Right ventricle myocardium superior (tissue), 1 donor: ENCODE measurements at regions not wholly inside any gene's neighbourhood (a gene's known extent, or its start where the extent isn't known, plus 50 kb on each side); places are given as distances from the start of the nearest gene placed in this dataset.
A peak's percentile ranks its signal among the peaks of the same experiment; 100 is the strongest.
"Not testable (repeated sequence)": the region's sequence is repeated elsewhere in the genome, so short reads cannot be mapped to it uniquely, and the experiment has no call there.

Experiments
- ATAC-seq: fragments of 200-7000 bp; cut with Tn5 transposase; one replicate; pipeline ENCODE4 v1.9.1; 2020; ENCODE audit warnings: mild to moderate bottlenecking; ENCODE audit not compliant: poor library complexity
- DNase-seq: peaks from one replicate; pipeline ENCODE4 v3.0.0-alpha.2; 2020
- intact Hi-C: fragments of 100-400 bp; cut with DNase I; formaldehyde crosslinking; loops from one replicate; pipeline ENCODE4 v1.11.2; 2022
- donor health status: DM: no; HTN: yes; CAD: no; lungs with severe emphysema.

GRCh38 chr18:64840911-64841701 lies 692.2 kb upstream of the LINC00305 start:
- no peak for DNase-seq
- intact Hi-C loops = no loop called here
- ATAC-seq = no peak

DNA sequence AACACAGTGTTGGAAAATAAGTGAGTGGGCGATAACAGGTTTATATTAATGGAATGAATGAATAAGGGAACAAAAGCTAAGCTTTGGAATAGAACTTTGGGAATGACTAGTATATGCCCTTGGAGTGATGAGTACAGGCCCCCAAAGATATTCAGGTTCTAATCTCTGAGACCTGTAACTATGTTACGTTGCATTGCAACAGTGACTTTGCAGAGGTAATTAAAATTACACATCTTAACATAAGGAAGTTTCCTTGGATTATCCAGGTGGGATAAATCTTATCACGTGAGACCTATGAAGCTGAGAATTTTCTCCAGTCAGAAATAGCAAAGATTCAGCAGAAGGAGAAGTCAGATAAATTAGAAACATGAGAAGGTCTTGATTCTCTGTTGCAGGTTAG lies 661.5 kb upstream of the LINC00305 start:
- DNase-seq (no peak), ATAC-seq (no peak)
- intact Hi-C loops = no loop called here

- DNase-seq (no peak), ATAC-seq (no peak)
- intact Hi-C loops = no loop called here
Measured at GRCh38 chr18:64809801-64810200, 660.9 kb upstream of the LINC00305 start.

DNA sequence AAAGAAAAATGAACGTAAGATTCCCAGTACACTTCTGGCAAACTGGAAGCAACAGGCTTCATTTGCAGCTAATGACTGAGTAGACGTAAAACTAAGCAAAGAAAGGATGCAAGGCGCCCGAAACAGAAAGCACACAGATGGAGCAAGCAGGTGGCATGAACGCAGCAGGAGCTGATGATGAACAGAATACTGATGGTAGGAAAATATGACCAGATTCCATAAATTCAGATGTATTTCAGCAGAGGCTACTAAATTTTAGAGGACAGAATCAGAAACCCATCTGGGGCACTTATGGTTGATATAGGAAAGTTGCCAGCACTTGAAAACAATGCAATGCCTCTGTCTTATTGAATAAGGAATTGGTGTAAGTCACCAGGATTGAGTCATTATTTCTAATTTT lies 658.7 kb upstream of the LINC00305 start:
- no peak for DNase-seq
- ATAC-seq = no peak
- intact Hi-C loops = no loop called here

DNA sequence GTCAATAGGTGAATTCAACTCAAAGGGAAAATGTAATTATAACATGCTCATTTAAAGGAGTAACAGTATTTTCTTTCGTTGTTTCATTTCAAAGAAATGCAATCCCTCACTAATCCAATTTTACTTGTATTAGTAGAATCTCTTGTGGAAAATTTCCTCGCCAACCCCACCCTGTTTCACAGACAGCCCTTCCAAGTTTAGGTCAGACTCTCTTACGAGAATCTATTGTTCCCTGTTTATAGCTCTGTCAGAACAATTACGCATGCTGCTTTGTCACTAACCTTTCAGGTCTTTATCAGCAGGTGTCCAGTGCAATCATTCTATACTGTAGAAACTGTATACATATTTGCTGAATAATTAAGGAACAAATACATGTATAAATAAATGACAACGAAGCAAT lies 657.8 kb upstream of the LINC00305 start:
- DNase-seq = no peak
- intact Hi-C loops = no loop called here
- no peak for ATAC-seq

GRCh38 chr18:64806232-64806631 lies 657.3 kb upstream of the LINC00305 start:
- DNase-seq (no peak), ATAC-seq (no peak)
- intact Hi-C loops = no loop called here

- no peak for ATAC-seq
- intact Hi-C loops = no loop called here
- DNase-seq = no peak
Measured at GRCh38 chr18:64803471-64803870, 654.6 kb upstream of the LINC00305 start.

- intact Hi-C loops = no loop called here
- ATAC-seq = no peak
- no peak for DNase-seq
Measured at GRCh38 chr18:64800151-64800550, 651.3 kb upstream of the LINC00305 start.

- ATAC-seq (no peak), DNase-seq (no peak)
- intact Hi-C loops = no loop called here
Measured at GRCh38 chr18:64799376-64799775, 650.5 kb upstream of the LINC00305 start.

GRCh38 chr18:64791236-64791635 lies 642.3 kb upstream of the LINC00305 start:
- intact Hi-C loops = no loop called here
- DNase-seq = no peak
- ATAC-seq = no peak

DNA sequence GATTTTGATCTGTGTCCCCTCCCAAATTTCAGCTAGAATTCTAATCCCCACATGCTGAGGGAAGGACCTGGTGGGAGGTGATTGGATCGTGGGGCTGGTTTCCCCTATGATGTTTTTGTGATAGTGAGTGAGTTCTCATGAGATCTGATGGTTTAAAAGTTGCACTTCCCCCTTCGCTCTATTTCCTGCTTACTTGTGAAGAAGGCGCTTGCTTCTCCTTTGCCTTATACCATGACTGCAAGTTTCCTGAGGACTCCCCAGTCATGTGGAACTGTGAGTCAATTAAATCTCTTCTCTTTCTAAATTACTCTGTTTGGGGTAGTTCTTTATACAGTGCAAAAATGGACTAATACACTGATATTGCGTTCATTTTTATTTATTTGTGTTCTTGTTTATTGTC lies 636.8 kb upstream of the LINC00305 start:
- DNase-seq = no peak
- intact Hi-C loops = no loop called here
- no peak for ATAC-seq

DNA sequence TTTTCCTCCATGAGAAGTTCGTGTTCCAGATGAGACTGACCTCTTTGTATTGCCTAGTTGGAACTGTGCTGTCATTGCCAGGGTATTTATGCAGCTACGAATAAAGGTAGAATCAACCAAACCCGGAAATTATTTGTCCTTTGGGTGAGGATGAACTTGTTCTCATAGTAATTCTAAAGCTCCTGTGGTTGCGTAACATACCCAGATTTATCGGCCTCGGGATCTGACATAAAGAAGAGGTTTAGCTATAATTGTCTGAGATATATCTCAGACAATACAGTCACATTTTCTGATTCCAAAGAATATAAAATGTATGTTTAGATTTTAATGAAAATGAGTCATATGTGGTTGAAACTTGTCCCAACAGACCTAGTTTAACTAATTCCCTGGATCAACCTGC lies 628.7 kb upstream of the LINC00305 start:
- DNase-seq (no peak), ATAC-seq (no peak)
- intact Hi-C loops = no loop called here

DNA sequence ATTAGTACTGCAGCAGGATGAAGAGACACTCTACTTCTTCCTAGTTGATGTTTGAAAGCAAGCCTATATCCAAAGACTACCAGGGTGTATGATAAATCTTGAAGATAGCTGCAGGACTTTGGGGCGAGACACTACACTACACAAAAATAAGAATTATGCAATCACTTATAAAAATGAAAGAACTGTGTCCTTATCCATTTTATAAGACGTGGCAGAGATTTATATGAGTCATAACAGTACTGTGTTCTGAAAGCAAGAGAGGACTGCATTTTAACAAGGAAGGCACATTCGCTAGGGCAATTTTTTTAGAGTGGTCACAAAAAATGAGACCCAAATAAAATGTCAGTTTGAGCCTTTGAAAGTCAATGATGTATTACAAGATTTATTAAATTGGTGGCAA lies 617.0 kb upstream of the LINC00305 start:
- no peak for ATAC-seq
- DNase-seq = no peak
- intact Hi-C loops = no loop called here

GRCh38 chr18:64752707-64753106 lies 603.8 kb upstream of the LINC00305 start:
- no peak for ATAC-seq
- intact Hi-C loops = no loop called here
- DNase-seq = no peak

DNA sequence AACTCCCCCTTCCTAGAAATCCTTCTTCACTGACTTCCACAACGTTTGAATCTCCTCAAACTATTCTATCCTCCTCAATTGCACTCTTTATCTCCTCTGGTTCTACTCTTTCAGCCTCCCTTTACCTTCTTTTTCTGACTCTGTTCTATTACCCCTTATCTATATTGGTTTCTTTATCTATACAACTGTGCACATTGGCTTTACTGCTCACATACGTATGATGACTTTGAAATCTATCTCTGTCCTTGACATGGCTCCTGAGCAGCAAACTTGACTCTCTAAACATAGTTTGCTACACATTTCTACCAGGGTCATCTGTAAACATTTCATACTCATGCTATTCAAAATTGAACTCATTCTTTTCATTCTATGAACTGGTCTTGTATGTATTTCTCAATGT lies 601.0 kb upstream of the LINC00305 start:
- intact Hi-C loops = no loop called here
- no peak for DNase-seq
- no peak for ATAC-seq

GRCh38 chr18:64747803-64748202 lies 598.9 kb upstream of the LINC00305 start:
- intact Hi-C loops = no loop called here
- ATAC-seq = no peak
- DNase-seq = no peak

DNA sequence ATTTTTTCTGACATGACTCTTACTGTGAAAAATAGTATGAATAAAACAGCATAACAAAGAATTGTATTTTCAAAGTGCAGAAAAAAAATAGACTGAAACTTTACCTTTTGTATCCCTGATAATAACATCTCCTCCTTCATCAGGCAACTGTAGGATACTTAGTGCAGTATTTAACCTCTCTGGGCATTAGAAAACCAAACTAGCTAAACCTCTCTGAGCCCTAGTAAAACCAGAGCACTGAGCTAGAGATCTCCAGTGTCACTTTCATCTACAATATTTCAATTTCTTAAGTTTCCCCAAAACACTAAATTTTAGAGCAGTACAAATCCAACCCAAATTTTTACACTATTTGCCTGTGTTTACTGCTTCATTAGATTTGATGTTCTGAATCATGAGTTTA lies 594.0 kb upstream of the LINC00305 start:
- no peak for DNase-seq
- intact Hi-C loops = no loop called here
- ATAC-seq = no peak

DNA sequence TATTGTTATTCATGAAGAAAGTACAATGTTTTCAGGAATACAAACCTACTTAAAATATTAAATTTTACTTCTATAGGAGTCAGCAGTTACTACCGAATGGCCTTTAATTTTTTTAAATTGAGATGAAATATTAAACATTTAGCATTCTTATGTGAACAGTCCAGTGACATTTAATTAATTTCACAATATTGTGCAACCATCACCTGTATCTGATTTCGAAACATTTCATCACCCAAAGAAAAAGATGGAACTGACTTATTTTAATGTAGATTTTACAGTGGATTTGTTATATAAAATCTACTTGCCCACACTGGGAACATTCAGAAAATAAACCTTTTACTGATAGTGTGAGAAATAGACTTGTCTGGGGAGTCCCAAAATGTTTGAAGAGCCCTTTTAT lies 585.2 kb upstream of the LINC00305 start:
- no peak for DNase-seq
- no peak for ATAC-seq
- intact Hi-C loops = no loop called here

DNA sequence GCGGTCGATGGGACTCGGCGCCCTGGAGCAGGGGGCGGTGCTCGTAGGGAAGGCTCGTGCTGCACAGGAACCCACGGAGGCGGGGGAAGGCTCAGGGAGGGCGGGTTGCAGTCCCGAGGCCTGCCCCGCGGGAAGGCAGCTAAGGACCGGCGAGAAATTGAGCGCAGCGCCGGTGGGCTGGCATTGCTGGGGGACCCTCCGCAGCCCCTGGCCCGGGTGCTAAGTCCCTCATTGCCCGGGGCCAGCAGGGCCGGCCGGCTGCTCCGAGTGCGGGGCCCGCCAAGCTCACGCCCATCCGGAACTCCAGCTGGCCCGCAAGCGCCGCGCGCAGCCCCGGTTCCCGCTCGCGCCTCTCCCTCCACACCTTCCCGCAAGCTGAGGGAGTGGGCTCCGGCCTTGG lies 576.8 kb upstream of the LINC00305 start:
- ATAC-seq, intact Hi-C loops, DNase-seq: not testable (repeated sequence)

- intact Hi-C loops = no loop called here
- DNase-seq = peak; percentile 37
- ATAC-seq = no peak
Measured at GRCh38 chr18:64720781-64721464, 572.0 kb upstream of the LINC00305 start.

- no peak for ATAC-seq
- intact Hi-C loops = no loop called here
- no peak for DNase-seq
Measured at GRCh38 chr18:64718808-64719207, 569.9 kb upstream of the LINC00305 start.
